ENCODE measurements at regions not wholly inside any gene's neighbourhood (a gene's known extent, or its start where the extent isn't known, plus 50 kb on each side); places are given as distances from the start of the nearest gene placed in this dataset.

- no peak overlapping the region for H3K27ac ChIP-seq (ENCODE audit: extremely low read depth, low read depth, low read length)
- TF ChIP-seq ZNF626 (tag by site-specific recombination; IDR thresholded peaks at IDR 0.05) (no peak), ZNF621 (tag by site-specific recombination; IDR thresholded peaks at IDR 0.05) (no peak), FEZF1 (tag by site-specific recombination; IDR thresholded peaks at IDR 0.05) (no peak), PRDM1 (tag by site-specific recombination; IDR thresholded peaks at IDR 0.05) (no peak), EGR2 (tag by site-specific recombination; IDR thresholded peaks at IDR 0.05; ENCODE audit: low read depth) (no peak), ZNF624 (tag by site-specific recombination; IDR thresholded peaks at IDR 0.05) (no peak), BCL11A (tag by site-specific recombination; IDR thresholded peaks at IDR 0.05; ENCODE audit: low read depth) (no peak), ZNF692 (tag by site-specific recombination; IDR thresholded peaks at IDR 0.05) (no peak), GLI2 (tag by site-specific recombination; IDR thresholded peaks at IDR 0.05; ENCODE audit: borderline replicate concordance, low read depth) (no peak)
- POLR2A ChIA-PET = no interaction called here
- CTCF ChIA-PET = interaction anchor here (0.6 kb wide), 1 partner anchor 173 kb away, joined by 3 read pairs; no protein-coding TSS in a partner anchor
- H3K4me1 ChIP-seq (ENCODE audit: control insufficient read depth, insufficient read depth, low read length) = 0 out of 2 replicates have a peak, but pooled peaks cover 2% of the 10 kb centered on the region
- no peaks in the 10 kb centered on the region for H3K9me3 ChIP-seq (ENCODE audit: control insufficient read depth, insufficient read depth, low read depth, low read length)
- H3K4me3 ChIP-seq (ENCODE audit: low read depth, low read length) = no peak overlapping the region
- H3K36me3 ChIP-seq (ENCODE audit: control insufficient read depth in 2 of 2, insufficient read depth in 1 of 2, low read length in 2 of 2) = no peaks in the 10 kb centered on the region
Observed at GRCh38 chr6:63444768-63445167, 125.0 kb upstream of the LGSN start.

GRCh38 chr6:63446405-63446804 lies 125.9 kb upstream of the LOC128125822 start:
- CTCF ChIA-PET = no interaction called here
- TF ChIP-seq HIC1 (tag by site-specific recombination; IDR thresholded peaks at IDR 0.05) = no peak
- H3K36me3 ChIP-seq (ENCODE audit: control insufficient read depth in 2 of 2, insufficient read depth in 1 of 2, low read length in 2 of 2) = no peaks in the 10 kb centered on the region
- POLR2A ChIA-PET = no interaction called here
- H3K4me1 ChIP-seq (ENCODE audit: control insufficient read depth, insufficient read depth, low read length) = 0 out of 2 replicates have a peak, but pooled peaks cover 2% of the 10 kb centered on the region
- H3K4me3 ChIP-seq (ENCODE audit: low read depth, low read length) = no peak overlapping the region
- no peaks in the 10 kb centered on the region for H3K9me3 ChIP-seq (ENCODE audit: control insufficient read depth, insufficient read depth, low read depth, low read length)
- no peak overlapping the region for H3K27ac ChIP-seq (ENCODE audit: extremely low read depth, low read depth, low read length)

GRCh38 chr6:63447134-63447533 lies 125.1 kb upstream of the LOC128125822 start:
- no peak overlapping the region for H3K27ac ChIP-seq (ENCODE audit: extremely low read depth, low read depth, low read length)
- CTCF ChIA-PET = no interaction called here
- H3K9me3 ChIP-seq (ENCODE audit: control insufficient read depth, insufficient read depth, low read depth, low read length) = no peaks in the 10 kb centered on the region
- POLR2A ChIA-PET = no interaction called here
- H3K4me3 ChIP-seq (ENCODE audit: low read depth, low read length) = no peak overlapping the region
- H3K4me1 ChIP-seq (ENCODE audit: control insufficient read depth, insufficient read depth, low read length) = 0 out of 2 replicates have a peak, but pooled peaks cover 2% of the 10 kb centered on the region
- TF ChIP-seq ZNF670 (tag by site-specific recombination; IDR thresholded peaks at IDR 0.05; ENCODE audit: low read depth) (no peak), PBX3 (CRISPR knock-in tag; IDR thresholded peaks at IDR 0.05) (no peak), SP7 (tag by site-specific recombination; IDR thresholded peaks at IDR 0.05) (no peak), ATF2 (tag by site-specific recombination; IDR thresholded peaks at IDR 0.05; ENCODE audit: low read depth) (no peak), GLIS2 (tag by site-specific recombination; IDR thresholded peaks at IDR 0.05) (no peak), ZNF341 (tag by site-specific recombination; IDR thresholded peaks at IDR 0.05; ENCODE audit: low read depth) (no peak), ZNF175 (tag by site-specific recombination; IDR thresholded peaks at IDR 0.05) (no peak), BCL6B (tag by site-specific recombination; IDR thresholded peaks at IDR 0.05) (no peak)
- H3K36me3 ChIP-seq (ENCODE audit: control insufficient read depth in 2 of 2, insufficient read depth in 1 of 2, low read length in 2 of 2) = no peaks in the 10 kb centered on the region

All from HEK293 (cell line).